Endometrium (tissue), 2 donors: ENCODE measurements at regions not wholly inside any gene's neighbourhood (a gene's known extent, or its start where the extent isn't known, plus 50 kb on each side); places are given as distances from the start of the nearest gene placed in this dataset.

Experiments
- FAIRE-seq: peaks from 2 replicates; lab custom pipeline; 2012; peaks lifted over from hg19 to GRCh38; lab: Jason Lieb, UNC
- donor health status: control.
- donor health status: control.

DNA sequence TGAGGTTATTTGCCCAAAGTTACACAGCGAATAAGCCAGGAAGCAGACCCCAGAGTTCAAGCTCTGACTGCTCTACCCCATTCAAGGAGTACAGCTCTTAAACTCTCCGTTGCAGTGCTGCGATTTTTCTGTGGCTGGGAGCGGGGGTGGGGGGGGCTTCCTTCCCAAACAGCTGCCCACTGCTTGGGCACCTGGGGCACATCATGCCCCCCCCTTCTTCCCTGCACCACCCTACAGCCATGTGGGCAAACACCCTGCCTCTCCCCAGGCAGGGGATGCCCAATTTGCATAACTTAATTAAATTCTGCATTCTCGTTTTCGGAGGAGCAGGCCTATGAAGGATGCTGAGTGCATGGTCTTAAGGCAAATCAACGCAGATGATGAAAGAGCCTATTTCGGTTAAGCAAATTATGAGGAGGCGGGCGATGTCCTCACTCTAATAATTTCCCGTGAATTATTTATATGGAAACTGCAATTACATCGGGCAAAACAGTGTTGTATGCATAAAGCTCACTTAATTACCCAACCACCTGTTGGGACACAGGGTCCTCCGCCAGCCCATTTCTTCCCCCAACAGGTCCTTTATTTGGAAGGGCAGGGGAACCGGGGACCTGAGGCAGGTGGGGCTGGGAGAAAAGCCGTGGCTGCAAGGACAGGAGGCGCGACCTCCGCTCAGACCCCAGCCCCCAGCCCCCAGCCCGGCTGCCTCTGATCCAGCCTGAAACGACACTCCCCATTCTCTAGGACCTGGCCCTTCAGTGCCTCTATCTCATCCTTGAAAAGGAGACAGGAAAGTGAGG, 610.5 kb downstream of the BUD13 start:
- FAIRE-seq = no peak

DNA sequence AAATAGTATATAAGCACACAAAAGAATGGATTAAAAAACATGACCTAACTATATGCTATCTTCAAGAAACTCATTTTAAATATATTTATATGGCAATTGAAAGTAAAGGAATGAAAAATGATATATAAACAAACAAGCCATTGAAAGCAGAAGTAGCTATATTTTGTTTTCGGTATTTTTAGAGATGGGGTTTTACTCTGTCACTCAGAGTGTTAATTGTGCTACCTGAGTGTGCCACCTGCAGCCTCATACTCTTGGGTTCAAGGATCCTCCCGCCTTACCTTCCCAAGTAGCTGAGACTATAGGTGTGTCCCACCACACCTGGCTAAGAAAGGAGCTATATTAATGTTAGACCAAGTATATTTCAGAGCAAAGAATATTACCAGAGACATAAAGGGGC, 624.1 kb downstream of the BUD13 start:
- no peak for FAIRE-seq

DNA sequence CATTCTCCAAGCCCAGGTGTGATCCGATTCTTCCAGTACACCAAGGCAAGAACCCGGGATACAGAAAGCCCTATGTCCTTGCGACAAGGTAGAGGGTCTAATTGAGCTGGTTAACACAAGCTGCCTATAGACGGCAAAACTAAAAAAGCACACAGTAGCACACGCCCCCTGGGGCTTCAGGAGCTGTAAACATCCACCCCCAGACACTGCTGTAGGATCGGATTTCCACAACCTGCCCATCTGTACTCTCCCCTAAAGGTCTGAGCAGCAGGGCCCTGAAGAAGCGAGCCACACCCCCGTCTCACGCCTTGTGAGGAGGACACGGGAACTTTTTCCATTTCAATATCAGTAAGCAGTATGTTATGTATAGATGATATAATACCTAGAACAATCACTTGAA, 624.7 kb downstream of the BUD13 start:
- no peak for FAIRE-seq

DNA sequence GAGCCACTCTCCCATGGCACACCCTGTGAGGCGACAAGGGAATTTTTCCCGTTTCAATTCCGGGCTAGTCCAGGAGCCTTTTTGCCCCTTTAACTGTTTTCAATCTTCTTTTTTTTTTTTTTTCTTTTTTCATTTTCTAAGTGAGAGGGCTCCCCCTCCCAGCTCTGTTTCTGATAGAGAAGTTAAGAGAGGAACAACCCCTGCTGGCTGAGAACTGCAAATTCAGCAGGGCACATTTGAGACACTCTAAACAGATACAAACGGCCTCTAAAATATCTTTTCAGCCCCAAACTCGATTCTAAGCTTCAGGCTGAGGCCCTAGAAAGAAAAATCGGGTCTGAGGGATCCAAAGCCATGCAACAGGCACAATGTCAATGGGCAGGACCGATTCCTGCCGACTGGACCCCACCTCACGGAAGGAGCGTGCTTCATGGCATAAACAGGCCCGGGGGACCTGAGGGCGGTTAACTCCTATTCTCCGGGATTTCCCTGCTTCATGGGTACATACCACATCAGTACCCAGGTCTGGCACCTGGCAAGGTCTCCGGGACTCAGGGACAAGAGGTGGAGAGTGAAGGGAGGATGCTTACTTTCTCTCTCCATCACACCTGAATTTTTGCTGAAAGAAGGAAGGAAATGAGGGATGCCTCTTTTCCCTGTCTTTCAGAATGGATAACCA, 627.5 kb downstream of the BUD13 start:
- FAIRE-seq = no peak

DNA sequence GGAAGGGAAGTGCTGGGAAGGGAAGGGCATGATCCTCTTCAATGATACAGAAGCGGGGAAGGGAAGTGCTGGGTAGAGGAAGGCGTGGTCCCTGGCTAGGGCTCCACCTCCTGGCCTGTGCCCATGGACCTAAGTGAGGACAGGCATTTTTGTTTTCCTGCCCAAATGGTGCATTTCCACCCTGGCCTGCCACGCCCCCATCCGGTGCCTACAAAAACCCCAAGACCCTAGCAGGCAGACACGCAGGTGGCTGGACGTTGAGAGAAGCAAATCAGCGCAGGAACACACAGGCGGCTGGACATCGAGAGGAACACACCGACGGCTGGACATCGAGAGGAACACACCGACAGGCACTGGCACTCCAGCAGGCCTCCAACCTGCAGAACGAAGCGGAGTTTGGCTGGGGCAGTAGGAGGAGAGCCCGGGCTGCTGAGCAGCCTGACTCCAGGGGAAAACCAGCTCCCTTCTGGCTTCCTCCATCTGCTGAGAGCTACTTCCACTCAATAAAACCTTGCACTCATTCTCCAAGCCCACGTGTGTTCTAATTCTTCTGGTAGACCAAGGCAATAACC, 628.3 kb downstream of the BUD13 start:
- FAIRE-seq = no peak

DNA sequence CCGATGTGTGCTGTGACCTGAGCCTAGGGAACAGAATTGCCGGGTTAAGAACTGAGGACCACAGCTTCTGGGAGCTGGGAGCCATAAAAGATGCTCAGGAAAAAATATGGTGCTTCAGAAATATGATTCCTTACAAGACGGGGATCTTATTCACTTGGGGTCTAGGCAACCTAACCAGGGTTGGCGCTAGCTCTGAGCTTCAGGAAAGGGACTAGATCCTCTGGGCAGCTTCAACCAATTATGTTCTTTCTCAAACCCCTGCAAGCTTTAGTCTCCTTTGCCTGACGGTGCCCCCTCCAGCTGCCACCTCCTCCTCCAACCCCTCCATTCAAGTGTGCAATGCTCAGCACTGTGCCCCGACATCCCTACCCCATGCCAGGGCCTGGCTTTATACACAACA, 634.1 kb upstream of the CADM1 start:
- no peak for FAIRE-seq

DNA sequence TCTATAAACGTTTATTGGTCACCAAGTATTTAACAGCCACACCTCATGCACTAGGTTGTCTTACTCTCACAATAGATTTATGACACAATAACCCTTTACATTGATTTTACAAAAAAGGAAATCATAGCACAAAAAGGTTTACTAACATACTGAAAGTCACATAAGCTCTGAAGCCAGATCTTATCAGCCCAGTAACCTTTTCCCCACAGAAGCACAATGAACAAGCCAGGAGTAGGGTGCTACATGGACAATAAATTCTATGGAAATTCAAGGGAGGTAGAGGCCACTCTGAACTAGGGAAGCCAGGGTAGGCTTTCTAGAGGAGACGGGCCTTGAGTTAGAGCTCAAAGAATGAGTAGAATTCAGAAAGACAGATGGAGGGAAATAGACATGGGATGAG, 633.5 kb upstream of the CADM1 start:
- no peak for FAIRE-seq

DNA sequence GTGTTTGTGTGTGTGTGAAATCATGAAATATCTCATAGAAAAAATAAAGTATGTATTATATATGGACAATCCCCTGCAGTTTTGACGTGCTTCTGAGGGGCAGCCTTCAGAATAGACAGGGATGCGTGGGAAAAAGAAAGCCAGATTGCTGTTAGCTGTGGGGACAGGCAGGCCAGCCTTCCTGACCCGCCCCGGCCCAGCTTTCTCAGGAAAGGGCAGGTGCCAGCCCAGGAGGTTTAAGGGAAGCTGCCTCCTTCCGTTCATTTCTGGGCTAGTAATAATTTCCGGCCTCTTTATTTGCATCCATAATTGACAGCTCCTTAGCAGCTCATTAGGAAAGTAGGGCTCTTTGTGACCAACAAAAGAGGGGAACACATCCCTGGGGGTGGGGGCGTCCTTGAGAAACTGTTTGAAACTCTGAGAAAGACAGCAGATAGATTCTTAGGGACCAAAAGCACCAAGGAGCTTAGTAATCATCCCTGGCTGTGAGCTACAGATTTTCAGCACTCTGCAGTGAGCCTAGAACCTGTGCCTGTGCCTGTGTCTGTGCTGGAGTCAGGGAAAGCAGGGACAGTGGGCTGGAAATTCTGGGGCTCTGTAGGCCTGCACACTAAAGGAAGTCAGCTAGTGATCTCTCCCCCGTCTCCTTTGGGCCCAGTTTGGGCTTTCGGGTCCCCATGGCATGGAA, 632.9 kb upstream of the CADM1 start:
- no peak for FAIRE-seq

DNA sequence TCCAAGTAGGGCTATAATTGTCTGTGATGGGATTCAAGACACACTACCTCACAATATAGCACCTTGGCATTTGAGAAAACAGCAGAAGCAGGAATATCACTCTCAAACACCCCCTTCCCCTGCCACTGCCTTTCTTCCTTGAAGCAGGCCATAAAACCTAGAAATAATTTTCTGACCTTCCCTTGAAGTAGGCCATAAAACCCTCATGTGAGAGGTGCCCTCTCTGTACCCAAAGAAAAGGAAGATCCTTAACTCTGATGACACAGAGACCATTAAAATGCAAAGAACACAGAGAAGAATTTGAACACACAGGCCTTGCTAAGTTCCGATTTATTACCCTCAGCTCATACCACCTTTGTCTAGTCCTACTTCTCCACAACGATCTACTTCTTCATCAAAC, 631.7 kb upstream of the CADM1 start:
- FAIRE-seq = no peak

DNA sequence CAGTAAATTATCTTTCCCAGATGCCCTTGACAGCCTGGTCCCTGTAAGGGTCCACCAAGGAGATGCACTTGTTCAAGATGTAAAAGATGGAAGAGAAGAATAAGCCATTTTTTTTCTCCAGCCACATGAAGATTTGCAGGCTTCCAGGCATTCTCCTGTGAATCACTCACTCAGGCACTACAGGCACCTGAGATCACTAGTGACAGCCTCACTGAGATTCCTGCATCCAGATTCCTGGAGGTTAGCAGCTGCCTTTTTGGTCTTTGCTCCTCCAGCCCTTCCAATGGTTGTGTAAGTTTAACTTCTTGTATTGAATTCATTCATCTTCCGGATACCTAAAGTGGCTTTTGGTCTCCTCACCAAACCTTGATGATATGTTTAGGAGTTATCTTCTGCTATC, 630.2 kb upstream of the CADM1 start:
- FAIRE-seq = no peak

DNA sequence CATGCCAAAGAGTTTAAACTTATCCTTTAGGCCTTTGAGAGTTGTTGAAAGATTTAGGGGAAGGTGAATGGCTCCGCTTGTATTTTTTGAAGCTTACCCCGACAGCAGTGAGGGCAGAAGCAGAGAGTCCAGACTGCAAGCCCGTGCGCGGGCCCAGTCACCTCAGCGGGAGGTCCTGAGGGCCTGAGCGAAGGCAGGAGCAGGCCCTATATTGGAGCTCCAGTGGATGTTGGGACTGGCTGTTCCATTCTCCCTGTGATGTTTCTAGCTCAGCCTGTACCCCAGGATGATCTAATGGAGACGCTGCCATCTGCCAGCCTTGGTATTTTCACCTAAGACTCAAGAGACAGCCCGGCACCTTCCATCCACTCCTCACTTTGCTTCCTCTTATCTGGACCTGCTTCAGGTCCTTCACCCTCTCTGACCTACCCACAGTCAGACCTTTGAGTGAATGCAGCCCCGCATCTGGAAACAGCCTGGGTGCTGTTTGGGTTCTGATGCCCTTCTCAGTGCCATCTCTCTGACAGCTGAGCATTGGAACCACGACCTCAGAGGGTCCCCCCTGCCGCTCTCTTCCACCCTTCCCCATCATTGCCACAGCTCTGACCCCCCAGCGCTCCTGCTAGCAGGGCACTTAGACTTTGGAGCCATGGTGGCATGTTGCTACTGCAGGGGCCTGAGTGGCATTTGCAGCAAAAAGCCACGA, 628.2 kb upstream of the CADM1 start:
- FAIRE-seq = no peak

DNA sequence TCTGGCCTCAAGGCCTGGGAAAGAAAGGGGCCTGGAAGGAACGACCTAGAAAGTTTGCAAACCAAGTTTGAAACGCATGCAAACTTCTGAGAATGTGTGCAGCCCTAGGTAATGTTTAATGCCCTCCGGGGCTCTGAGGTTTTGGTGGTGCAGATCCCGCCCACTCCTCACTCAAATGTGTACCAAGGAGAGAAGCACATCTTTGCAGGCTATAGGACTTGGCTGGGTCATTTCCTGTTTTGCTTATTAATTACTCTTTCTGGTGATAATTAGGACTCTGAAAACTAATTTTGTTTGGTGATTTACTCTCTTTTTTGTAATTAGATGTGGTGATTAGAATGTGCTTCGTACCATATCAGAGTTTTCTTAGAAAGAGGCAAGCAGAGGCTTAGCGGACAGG, 625.9 kb upstream of the CADM1 start:
- FAIRE-seq = no peak

DNA sequence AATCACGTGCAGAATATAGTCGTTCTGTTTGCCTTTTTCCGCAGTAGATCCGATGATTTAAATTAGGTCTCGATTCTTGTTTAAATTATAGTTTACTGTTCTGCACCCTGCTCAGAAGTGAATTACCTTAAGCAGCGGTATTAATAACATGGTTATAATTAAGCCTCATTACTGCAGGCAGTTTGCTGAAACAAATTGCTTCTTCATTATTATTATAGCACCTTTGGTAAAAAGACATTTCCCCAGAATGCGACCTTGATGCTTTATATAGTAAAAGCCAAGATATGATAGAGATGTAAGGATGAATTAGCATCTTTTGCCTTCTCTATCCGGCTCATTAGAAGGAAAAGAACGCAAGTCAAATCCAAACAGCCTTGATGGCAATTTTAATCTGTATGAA, 625.2 kb upstream of the CADM1 start:
- FAIRE-seq = no peak

DNA sequence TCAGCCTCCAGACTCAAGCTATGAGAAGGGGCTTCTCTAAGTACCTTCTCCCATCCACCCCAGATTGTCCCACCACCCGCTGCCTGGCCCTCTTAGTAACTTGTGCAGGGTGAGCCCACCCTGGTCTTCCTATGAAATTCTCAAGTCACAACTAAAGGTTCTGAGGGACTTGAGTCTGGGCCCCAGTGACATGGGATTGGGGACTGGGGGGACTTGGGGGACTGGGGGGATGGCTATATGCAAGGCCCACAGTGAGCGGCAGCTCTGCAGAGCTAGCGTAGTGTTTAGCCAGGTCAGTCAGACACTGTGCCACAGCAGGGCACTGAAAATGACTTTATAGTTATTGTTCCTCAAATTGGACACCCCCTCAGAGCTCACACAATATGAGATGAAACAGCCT, 622.3 kb upstream of the CADM1 start:
- no peak for FAIRE-seq

DNA sequence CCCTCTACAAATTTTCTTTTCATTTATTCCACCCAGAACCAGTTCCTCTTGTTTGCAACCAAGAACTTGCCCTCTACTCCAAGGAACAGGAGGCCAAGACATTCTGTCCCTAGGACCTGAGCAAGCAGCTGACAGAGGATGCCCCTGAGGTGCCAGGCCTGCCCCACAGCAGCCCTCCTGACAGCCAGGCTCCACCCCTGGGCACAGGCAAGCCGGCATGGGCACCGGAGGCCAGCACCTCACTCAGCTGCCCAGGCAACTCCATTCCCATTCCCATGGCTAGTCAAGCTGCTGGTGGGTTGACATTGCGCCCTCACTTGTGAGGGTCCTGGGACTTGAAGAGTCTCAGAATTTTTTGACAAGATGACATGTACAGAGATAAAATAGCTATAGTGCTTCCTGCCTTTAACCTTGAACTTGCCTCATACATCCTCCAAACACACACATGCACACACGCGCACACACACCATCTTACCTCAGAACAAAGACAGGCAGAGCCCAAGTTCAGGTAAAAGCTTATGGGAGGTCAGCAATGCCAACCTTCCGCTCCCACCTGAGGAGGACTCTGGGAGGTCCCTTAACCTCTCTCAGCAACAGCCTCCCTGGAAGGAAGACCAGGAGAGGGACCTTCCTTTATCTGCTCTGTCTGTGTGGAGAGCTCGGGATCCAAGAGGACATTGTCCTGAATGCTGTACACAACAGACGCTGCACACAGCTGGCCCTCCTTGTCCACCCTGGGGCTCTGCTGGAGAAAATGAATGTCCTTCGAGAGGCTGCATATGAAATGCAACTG, 620.9 kb upstream of the CADM1 start:
- no peak for FAIRE-seq

DNA sequence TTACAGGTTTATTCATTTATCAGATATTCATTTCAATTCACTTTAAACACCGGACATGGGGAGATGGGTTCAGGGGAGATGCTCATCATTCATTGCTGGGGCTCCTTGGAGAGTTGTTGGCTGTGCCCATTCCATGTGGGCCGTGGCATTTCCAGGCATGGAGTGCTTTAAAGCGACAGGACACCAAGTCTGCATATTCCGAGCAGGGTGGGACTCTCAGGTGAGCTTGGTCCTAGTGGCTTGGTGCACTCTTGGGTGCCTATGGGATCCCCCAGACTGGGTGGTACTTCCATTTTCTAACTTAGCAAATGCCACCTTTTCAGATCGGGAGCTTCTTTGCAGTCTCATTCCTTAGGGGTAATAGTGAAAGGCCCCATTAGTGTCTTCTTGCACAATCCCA, 619.5 kb upstream of the CADM1 start:
- no peak for FAIRE-seq

DNA sequence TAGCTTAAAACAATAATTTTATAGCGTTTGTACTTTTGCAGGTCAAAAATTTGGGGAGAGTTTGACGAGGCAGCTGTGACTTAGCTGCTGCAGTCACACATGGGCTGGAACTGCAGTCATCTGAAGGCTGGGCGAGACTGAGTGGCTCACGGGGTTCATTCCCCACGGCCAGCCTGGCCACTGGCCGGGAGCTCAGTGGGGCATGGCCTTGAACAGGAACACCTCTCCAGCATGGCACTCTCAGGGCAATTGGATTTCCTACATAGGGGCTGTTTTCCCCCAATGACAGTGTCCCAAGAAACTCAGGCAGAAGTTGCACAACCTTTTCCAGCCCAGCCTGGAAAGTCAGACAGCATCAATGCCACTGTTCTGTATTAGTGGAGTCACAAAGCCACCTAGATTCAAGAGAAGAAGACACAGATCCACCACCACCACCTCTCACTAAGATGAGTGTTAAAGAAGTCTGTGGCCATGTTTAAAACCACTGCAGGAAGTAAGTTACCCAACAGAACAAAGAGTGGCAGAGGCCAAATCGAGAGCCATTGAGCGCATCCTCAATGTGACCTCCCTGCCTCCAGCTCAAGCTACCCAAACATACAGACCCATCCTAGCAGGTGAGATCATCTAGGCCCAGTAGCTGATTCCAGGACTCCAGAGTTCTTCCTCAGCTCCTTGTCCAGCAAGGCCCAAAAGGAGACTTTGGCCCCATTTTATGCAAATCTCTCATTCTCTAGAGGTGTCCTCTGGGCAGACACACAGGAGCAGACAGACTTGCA, 618.7 kb upstream of the CADM1 start:
- no peak for FAIRE-seq

DNA sequence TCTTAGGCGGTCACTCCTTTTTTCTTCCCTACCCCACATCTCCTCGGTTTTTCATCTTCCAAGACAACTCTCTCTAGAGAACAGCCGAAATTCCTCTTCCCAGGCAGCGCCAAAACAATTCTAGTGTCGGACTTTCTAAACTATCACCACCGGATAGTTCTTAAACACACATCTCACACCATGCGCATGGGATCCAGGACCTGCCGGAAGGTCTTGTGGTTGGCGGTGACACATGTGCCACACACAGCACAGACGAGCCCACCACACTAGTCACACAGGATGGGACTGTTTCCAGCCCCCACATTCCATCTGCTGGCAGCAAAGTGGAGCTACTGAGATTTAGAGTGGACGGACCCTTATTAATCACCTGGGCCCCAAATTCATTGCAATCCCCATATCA, 614.9 kb upstream of the CADM1 start:
- no peak for FAIRE-seq

DNA sequence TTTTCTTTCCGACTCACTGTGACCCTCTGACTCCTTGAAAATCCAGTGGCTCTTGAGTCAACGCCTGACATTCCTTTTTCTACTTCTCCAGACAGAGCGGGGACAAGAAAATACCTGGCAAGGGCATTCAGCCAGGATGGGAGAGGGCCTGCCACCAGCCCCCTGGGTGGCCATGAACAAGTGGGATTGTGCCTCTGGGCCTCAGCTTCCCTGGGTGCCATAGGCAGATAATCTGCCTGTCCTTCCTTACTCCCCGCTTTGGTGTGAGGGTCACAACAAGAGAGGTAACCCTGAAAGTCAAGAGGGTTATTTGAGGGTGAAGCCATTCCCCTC, 613.9 kb upstream of the CADM1 start:
- FAIRE-seq = no peak

DNA sequence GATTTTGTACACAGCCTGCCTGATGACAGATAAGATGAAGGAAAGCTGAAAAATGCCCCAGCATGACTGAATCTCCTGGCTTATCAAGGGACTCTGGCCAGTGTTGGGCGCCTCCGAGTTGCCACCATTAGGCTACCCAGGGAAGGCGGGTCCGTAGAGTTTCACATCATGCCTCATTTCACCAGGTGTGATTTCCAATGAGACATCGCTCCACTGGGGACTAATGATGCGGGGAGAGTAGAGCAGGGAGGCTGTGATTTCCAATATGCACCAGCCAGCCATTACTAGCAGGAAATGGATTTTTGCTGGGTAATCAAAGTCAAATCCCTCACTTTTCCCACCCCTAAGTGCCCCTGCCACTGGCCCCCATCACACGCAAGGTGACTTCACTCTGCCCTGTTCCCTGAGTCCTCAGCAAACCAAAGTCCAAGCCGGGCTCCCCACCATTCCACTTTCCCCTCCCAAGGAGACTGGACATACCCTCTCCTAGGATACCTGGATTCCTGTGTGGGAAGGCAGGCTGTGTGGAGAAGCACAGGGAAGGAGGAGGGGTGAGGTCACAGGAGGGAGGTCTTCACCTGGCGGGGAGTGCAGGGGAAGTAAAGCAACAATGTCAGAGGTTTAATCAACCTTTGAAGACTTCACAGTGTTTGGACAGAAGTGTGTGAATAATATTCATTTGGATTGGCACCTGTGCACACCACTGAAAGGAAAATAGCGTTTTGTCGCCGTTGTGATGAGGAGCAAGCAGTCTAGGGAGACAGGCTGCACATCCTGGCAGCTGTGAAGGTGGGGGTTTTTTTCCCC, 613.3 kb upstream of the CADM1 start:
- no peak for FAIRE-seq
